ENCODE measurements at regions not wholly inside any gene's neighbourhood (a gene's known extent, or its start where the extent isn't known, plus 50 kb on each side); places are given as distances from the start of the nearest gene placed in this dataset.

DNA sequence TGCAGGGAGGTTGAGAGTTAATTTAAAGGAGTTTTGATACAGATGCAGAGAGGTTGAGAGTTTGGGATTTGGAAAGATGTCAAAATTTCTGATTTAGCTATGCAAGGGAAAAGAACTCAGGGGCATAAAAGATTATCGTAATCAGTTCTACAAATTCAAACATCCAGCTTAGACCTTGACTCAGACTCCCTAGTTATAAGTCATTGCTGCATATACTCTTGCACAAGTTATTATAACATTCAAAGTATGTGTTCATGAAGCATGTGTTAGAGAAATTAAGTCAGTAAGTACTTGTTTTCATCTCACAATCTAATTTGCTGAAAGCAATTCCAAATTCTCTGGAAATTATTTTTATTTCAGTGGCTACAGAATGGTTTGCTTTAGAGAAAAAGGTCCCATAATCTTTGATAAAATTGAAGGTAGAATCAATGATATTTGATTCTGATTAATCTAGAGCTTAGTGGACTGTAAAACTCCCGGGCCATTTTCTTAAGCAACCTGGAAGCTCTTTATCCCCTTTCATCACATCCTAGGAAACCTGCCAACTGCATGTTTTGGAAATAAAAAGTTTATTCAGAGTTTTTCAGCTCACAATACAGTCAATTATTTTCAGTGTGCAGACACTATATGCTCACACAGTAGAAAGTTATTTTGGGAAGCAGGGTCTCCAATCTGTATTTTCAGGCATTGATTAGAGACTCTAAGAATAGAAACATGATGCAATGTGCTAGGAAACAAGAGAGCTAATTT, 132.9 kb upstream of the SPANXC start:
- H3K4me1 ChIP-seq (ENCODE audit: control insufficient read depth in 1 of 2, extremely low read depth in 1 of 2, insufficient read depth in 2 of 2, low read length in 2 of 2): no peaks in the 10 kb centered on the region
- H3K27me3 Mint-ChIP-seq: peaks cover 0 to 9% of the 10 kb centered on the region in 2 donors
- no peaks in the 10 kb centered on the region for H3K9me3 ChIP-seq
- no peaks in the 10 kb centered on the region for H3K36me3 ChIP-seq (ENCODE audit: control insufficient read depth in 2 of 2, extremely low read depth in 1 of 2, insufficient read depth in 1 of 2, low read length in 1 of 2)
- H3K4me3 Mint-ChIP-seq: no peak overlapping the region
- H3K27me3 ChIP-seq (replicated peaks in 1 of 2; ENCODE audit: control insufficient read depth in 2 of 2, extremely low read depth in 1 of 2, insufficient read depth in 2 of 2, low read length in 1 of 2): no peaks in the 10 kb centered on the region
- ATAC-seq (replicated peaks in 1 of 4) (no peak), DNase-seq (no peak)
- no peak overlapping the region for H3K27ac Mint-ChIP-seq
- no peak overlapping the region for H3K27ac ChIP-seq (ENCODE audit: low read length)
- no peaks in the 10 kb centered on the region for H3K4me1 Mint-ChIP-seq
- ChIA-PET POLR2A (no interaction called here), CTCF (no interaction called here)
- no CpG with 5 or more reads among the region's 2 CpGs for WGBS (ENCODE audit: insufficient coverage)
- no peak overlapping the region for H3K4me3 ChIP-seq (ENCODE audit: control insufficient read depth in 1 of 2, extremely low read depth in 1 of 2, low read length in 1 of 2)
- peaks cover 0 to 16% (median 4%) of the 10 kb centered on the region in 3 donors for H3K9me3 Mint-ChIP-seq
- H3K36me3 Mint-ChIP-seq: no peaks in the 10 kb centered on the region

DNA sequence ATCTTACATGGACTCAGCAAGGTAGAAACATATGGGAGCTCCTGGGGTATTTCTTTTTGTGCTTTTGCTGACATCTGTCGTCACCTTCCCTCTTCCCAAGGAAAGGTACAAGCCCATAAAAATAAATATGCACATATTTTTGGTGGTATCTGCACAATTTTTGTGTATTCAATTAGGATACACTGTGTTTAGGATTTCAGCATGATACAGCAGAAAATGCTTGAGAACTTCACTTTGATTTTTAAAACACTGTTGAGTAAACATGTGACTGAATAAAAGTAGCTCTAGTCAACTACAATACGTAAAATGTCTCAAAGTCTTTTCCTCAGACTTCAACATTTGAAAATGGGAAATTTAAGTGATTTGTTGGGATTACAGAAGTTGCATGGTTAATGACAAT, 99.4 kb upstream of the SPANXC start:
- Histone ChIP-seq H3K4me3 (ENCODE audit: control insufficient read depth in 1 of 2, extremely low read depth in 1 of 2, low read length in 1 of 2) (no peak overlapping the region), H3K27me3 (replicated peaks in 1 of 2; ENCODE audit: control insufficient read depth in 2 of 2, extremely low read depth in 1 of 2, insufficient read depth in 2 of 2, low read length in 1 of 2) (no peaks in the 10 kb centered on the region), H3K9me3 (no peaks in the 10 kb centered on the region), H3K4me1 (ENCODE audit: control insufficient read depth in 1 of 2, extremely low read depth in 1 of 2, insufficient read depth in 2 of 2, low read length in 2 of 2) (no peaks in the 10 kb centered on the region), H3K36me3 (ENCODE audit: control insufficient read depth in 2 of 2, extremely low read depth in 1 of 2, insufficient read depth in 1 of 2, low read length in 1 of 2) (no peaks in the 10 kb centered on the region), H3K27ac (ENCODE audit: low read length) (no peak overlapping the region)
- no peak overlapping the region for H3K27ac Mint-ChIP-seq
- ATAC-seq (replicated peaks in 1 of 4) (no peak), DNase-seq (no peak)
- no peaks in the 10 kb centered on the region for H3K27me3 Mint-ChIP-seq
- no CpG with 5 or more reads among the region's 2 CpGs for WGBS (ENCODE audit: insufficient coverage)
- H3K4me3 Mint-ChIP-seq: no peak overlapping the region
- H3K36me3 Mint-ChIP-seq: no peaks in the 10 kb centered on the region
- H3K9me3 Mint-ChIP-seq: peaks cover 0 to 4% (median 0%) of the 10 kb centered on the region in 3 donors
- H3K4me1 Mint-ChIP-seq: no peaks in the 10 kb centered on the region
- CTCF ChIA-PET: interaction anchor here in 1 of 2 donors (0.5 kb wide), 1 partner anchor 119 kb away, joined by 3 read pairs; no protein-coding TSS in a partner anchor
- POLR2A ChIA-PET: no interaction called here

DNA sequence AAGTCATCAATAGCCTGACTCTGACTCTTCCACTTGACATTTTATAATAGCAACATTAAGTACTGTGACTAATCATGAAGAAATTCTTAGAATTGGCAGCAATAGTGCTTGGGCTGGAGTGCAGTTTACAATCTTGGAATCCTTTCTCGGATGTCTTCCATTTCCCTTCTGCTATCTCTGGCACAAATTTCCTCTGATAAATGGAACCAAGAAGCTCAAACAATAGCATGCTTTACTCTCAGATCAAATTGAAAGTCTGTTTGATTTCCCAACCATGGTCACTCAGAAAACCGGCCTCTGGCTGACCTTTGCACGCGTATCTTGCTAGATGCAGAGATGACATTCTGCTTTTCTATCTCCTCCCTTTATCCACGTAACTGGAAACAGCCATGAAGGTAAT, 99.0 kb upstream of the SPANXC start:
- H3K4me1 Mint-ChIP-seq: no peaks in the 10 kb centered on the region
- H3K36me3 ChIP-seq (ENCODE audit: control insufficient read depth in 2 of 2, extremely low read depth in 1 of 2, insufficient read depth in 1 of 2, low read length in 1 of 2): no peaks in the 10 kb centered on the region
- DNase-seq (no peak), ATAC-seq (replicated peaks in 1 of 4) (no peak)
- CTCF ChIA-PET: interaction anchor here in 1 of 2 donors (0.7 kb wide), 1 partner anchor 31 kb away, joined by 3 read pairs; no protein-coding TSS in a partner anchor
- WGBS (ENCODE audit: insufficient coverage): 65% methylated on average over 4 of the region's 5 CpGs
- H3K4me3 ChIP-seq (ENCODE audit: control insufficient read depth in 1 of 2, extremely low read depth in 1 of 2, low read length in 1 of 2): no peak overlapping the region
- H3K27me3 ChIP-seq (replicated peaks in 1 of 2; ENCODE audit: control insufficient read depth in 2 of 2, extremely low read depth in 1 of 2, insufficient read depth in 2 of 2, low read length in 1 of 2): no peaks in the 10 kb centered on the region
- POLR2A ChIA-PET: no interaction called here
- no peaks in the 10 kb centered on the region for H3K36me3 Mint-ChIP-seq
- H3K27ac Mint-ChIP-seq: no peak overlapping the region
- no peaks in the 10 kb centered on the region for H3K4me1 ChIP-seq (ENCODE audit: control insufficient read depth in 1 of 2, extremely low read depth in 1 of 2, insufficient read depth in 2 of 2, low read length in 2 of 2)
- H3K4me3 Mint-ChIP-seq: no peak overlapping the region
- H3K9me3 Mint-ChIP-seq: peaks cover 0 to 3% (median 0%) of the 10 kb centered on the region in 3 donors
- no peaks in the 10 kb centered on the region for H3K27me3 Mint-ChIP-seq
- H3K9me3 ChIP-seq: no peaks in the 10 kb centered on the region
- H3K27ac ChIP-seq (ENCODE audit: low read length): no peak overlapping the region

DNA sequence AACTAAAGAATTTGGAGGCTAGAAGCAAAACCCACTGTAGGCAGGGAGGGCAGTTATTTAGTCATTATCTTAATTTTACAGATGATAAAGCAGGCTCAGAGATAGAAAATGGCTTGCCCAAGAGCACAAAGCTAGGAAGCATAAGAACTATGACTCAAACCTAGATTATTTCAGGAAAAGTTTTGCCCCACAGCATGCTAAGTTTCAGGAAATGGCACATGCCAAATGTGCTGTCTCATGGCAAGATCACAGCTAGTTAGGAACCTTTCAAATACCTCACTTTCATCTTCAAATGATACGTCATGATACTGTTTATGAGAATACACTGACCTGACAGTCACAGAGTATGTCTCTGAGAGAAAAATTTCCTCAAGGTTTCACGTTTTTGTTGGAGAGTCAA, 78.5 kb upstream of the SPANXC start:
- no peaks in the 10 kb centered on the region for H3K9me3 ChIP-seq
- no peaks in the 10 kb centered on the region for H3K36me3 Mint-ChIP-seq
- ChIA-PET CTCF (no interaction called here), POLR2A (no interaction called here)
- no peak overlapping the region for H3K27ac Mint-ChIP-seq
- H3K27me3 Mint-ChIP-seq: peaks cover 0 to 3% of the 10 kb centered on the region in 2 donors
- H3K4me3 Mint-ChIP-seq: no peak overlapping the region
- DNase-seq: no peak
- peaks cover 0 to 11% (median 3%) of the 10 kb centered on the region in 3 donors for H3K9me3 Mint-ChIP-seq
- H3K4me3 ChIP-seq (ENCODE audit: control insufficient read depth in 1 of 2, extremely low read depth in 1 of 2, low read length in 1 of 2): no peak overlapping the region
- no peak for ATAC-seq (replicated peaks in 1 of 4)
- no peaks in the 10 kb centered on the region for H3K36me3 ChIP-seq (ENCODE audit: control insufficient read depth in 2 of 2, extremely low read depth in 1 of 2, insufficient read depth in 1 of 2, low read length in 1 of 2)
- no peak overlapping the region for H3K27ac ChIP-seq (ENCODE audit: low read length)
- H3K4me1 Mint-ChIP-seq: no peaks in the 10 kb centered on the region
- H3K27me3 ChIP-seq (replicated peaks in 1 of 2; ENCODE audit: control insufficient read depth in 2 of 2, extremely low read depth in 1 of 2, insufficient read depth in 2 of 2, low read length in 1 of 2): no peaks in the 10 kb centered on the region
- H3K4me1 ChIP-seq (ENCODE audit: control insufficient read depth in 1 of 2, extremely low read depth in 1 of 2, insufficient read depth in 2 of 2, low read length in 2 of 2): no peaks in the 10 kb centered on the region
- no CpG with 5 or more reads among the region's 2 CpGs for WGBS (ENCODE audit: insufficient coverage)

DNA sequence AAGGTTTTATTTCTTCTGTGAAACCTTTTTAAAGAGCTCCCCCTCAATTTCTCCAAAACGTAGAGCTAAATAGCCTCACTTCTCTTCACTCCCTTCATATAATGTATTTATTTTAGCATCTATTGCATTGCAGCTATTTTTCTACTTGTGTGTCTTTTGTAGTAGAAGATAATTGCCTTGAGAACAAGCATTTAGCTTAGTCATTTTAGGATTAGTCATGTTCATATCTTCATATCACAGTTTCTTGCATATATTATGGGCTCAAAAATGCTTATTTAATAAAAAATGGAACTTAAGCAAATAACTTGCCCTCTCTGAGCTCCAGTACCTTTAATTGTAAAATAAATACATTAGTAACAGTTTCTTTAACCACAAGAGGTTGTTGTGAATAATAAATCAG, 72.1 kb upstream of the SPANXC start:
- ATAC-seq (replicated peaks in 1 of 4) (no peak), DNase-seq (no peak)
- no peaks in the 10 kb centered on the region for H3K4me1 ChIP-seq (ENCODE audit: control insufficient read depth in 1 of 2, extremely low read depth in 1 of 2, insufficient read depth in 2 of 2, low read length in 2 of 2)
- no peaks in the 10 kb centered on the region for H3K36me3 Mint-ChIP-seq
- peaks cover 0 to 3% of the 10 kb centered on the region in 2 donors for H3K27me3 Mint-ChIP-seq
- H3K4me3 ChIP-seq (ENCODE audit: control insufficient read depth in 1 of 2, extremely low read depth in 1 of 2, low read length in 1 of 2): no peak overlapping the region
- no peaks in the 10 kb centered on the region for H3K27me3 ChIP-seq (replicated peaks in 1 of 2; ENCODE audit: control insufficient read depth in 2 of 2, extremely low read depth in 1 of 2, insufficient read depth in 2 of 2, low read length in 1 of 2)
- ChIA-PET POLR2A (interaction anchor here (0.5 to 0.6 kb wide), 2 partner anchors 26 to 396 kb away, joined by 3 to 5 read pairs; no protein-coding TSS in a partner anchor), CTCF (no interaction called here)
- no peak overlapping the region for H3K27ac ChIP-seq (ENCODE audit: low read length)
- no peaks in the 10 kb centered on the region for H3K36me3 ChIP-seq (ENCODE audit: control insufficient read depth in 2 of 2, extremely low read depth in 1 of 2, insufficient read depth in 1 of 2, low read length in 1 of 2)
- no peak overlapping the region for H3K4me3 Mint-ChIP-seq
- no peaks in the 10 kb centered on the region for H3K4me1 Mint-ChIP-seq
- peaks cover 0 to 4% (median 2%) of the 10 kb centered on the region in 3 donors for H3K9me3 Mint-ChIP-seq
- no CpG with 5 or more reads among the region's 1 CpG for WGBS (ENCODE audit: insufficient coverage)
- no peak overlapping the region for H3K27ac Mint-ChIP-seq
- H3K9me3 ChIP-seq: no peaks in the 10 kb centered on the region

DNA sequence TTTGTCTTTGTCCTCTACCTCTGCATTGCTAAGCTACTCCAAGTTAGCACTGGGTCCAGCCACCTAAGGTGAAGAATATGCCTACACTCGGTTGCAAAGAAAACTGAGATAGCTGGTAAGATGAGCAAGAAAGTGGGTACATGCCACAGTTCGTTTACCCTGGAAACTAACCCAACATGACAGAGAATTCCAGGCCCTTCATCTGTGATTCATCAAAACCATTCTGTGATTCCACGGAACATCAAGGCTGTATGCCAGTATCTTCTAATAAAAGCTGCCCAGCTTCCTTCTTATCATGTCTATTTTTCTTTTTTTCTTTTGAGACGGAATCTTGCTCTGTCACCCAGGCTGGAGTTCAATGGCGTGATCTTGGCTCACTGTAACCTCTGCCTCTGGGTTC, 58.7 kb upstream of the SPANXC start:
- Mint-ChIP-seq H3K27me3 (no peaks in the 10 kb centered on the region), H3K36me3 (no peaks in the 10 kb centered on the region), H3K4me3 (no peak overlapping the region), H3K9me3 (peaks cover 0 to 2% (median 0%) of the 10 kb centered on the region in 3 donors), H3K27ac (no peak overlapping the region), H3K4me1 (no peaks in the 10 kb centered on the region)
- Histone ChIP-seq H3K4me1 (ENCODE audit: control insufficient read depth in 1 of 2, extremely low read depth in 1 of 2, insufficient read depth in 2 of 2, low read length in 2 of 2) (no peaks in the 10 kb centered on the region), H3K4me3 (ENCODE audit: control insufficient read depth in 1 of 2, extremely low read depth in 1 of 2, low read length in 1 of 2) (no peak overlapping the region), H3K27me3 (replicated peaks in 1 of 2; ENCODE audit: control insufficient read depth in 2 of 2, extremely low read depth in 1 of 2, insufficient read depth in 2 of 2, low read length in 1 of 2) (no peaks in the 10 kb centered on the region), H3K9me3 (no peaks in the 10 kb centered on the region), H3K36me3 (ENCODE audit: control insufficient read depth in 2 of 2, extremely low read depth in 1 of 2, insufficient read depth in 1 of 2, low read length in 1 of 2) (no peaks in the 10 kb centered on the region), H3K27ac (ENCODE audit: low read length) (no peak overlapping the region)
- ATAC-seq (replicated peaks in 1 of 4) (no peak), DNase-seq (no peak)
- WGBS (ENCODE audit: insufficient coverage): 100% methylated on average over 1 of the region's 5 CpGs
- ChIA-PET CTCF (no interaction called here), POLR2A (no interaction called here)
